SK-N-SH (cell line): ENCODE measurements at regions not wholly inside any gene's neighbourhood (a gene's known extent, or its start where the extent isn't known, plus 50 kb on each side); places are given as distances from the start of the nearest gene placed in this dataset.

Experiments
- CTCF ChIA-PET: fragments of 300-600, 350-600 bp; formaldehyde crosslinking; extraction: SDS; loops from one replicate; lab custom pipeline; 2021; lab: Yijun Ruan, JAX
- POLR2A ChIA-PET: fragments of 350-600 bp; sonication (Branson Sonifier 250); formaldehyde crosslinking; extraction: SDS; loops from one replicate; lab custom pipeline; 2020; ENCODE audit warnings: antibody characterized with exemption, inconsistent platforms; lab: Yijun Ruan, JAX
- DNase-seq: peaks from one replicate; pipeline ENCODE4 v3.0.0; 2012
- H2AFZ ChIP-seq: fragments of 200-600 bp; sonication (generic); 2 replicates; pipeline ENCODE4 v1.8.1; 2016; ENCODE audit warnings: antibody characterized with exemption, mild to moderate bottlenecking, low read depth
- H3F3A ChIP-seq: fragments of 200-600 bp; sonication (generic); replicated peaks from 2 replicates; pipeline ENCODE3; 2016; ENCODE audit warnings: antibody characterized with exemption, mild to moderate bottlenecking; ENCODE audit not compliant: insufficient read depth
- H3K27ac ChIP-seq, 2 experiments: fragments of 200-500 bp in 1 of 2; fragments of 200-600 bp in 1 of 2; sonication (Bioruptor generic) in 1 of 2; sonication (generic), shearing (Covaris generic) in 1 of 2; 2 replicates each; pipeline versions ENCODE4 v1.5.1 to v1.6.1; 2014 to 2016; ENCODE audit warnings: low read depth in 2 of 2, inconsistent platforms in 1 of 2, low read length in 1 of 2, mild to moderate bottlenecking in 1 of 2, mixed read lengths in 1 of 2
- H3K27me3 ChIP-seq: fragments of 200-600 bp; sonication (generic), shearing (Covaris generic); 2 replicates; pipeline ENCODE4 v1.6.1; 2016; ENCODE audit warnings: mixed run types; ENCODE audit not compliant: insufficient read depth
- H3K36me3 ChIP-seq, 2 experiments: fragments of 200-500 bp in 1 of 2; fragments of 200-600 bp in 1 of 2; sonication (Bioruptor generic) in 1 of 2; sonication (generic) in 1 of 2; replicated peaks in 1 of 2; 2 replicates each; pipeline versions ENCODE3 to v1.5.1; 2014 to 2016; ENCODE audit warnings: low read length in 1 of 2, mild to moderate bottlenecking in 1 of 2; ENCODE audit not compliant: insufficient read depth in 2 of 2, control insufficient read depth in 1 of 2
- H3K4me1 ChIP-seq, 2 experiments: fragments of 200-500 bp in 1 of 2; fragments of 200-600 bp in 1 of 2; sonication (Bioruptor generic) in 1 of 2; sonication (generic), shearing (Covaris generic) in 1 of 2; 2 replicates each; pipeline versions ENCODE4 v1.5.1 to v1.6.1; 2014 to 2016; ENCODE audit warnings: low read depth in 1 of 2, low read length in 1 of 2, mixed run types in 1 of 2; ENCODE audit not compliant: insufficient read depth in 2 of 2, control insufficient read depth in 1 of 2
- H3K4me2 ChIP-seq: fragments of 200-600 bp; sonication (generic), shearing (Covaris generic); 2 replicates; pipeline ENCODE4 v1.6.1; 2017; ENCODE audit warnings: mixed run types
- H3K4me3 ChIP-seq, 2 experiments: fragments of 200-500 bp in 1 of 2; fragments of 200-600 bp in 1 of 2; sonication (Bioruptor generic) in 1 of 2; sonication (generic), shearing (Covaris generic) in 1 of 2; 2 replicates each; pipeline versions ENCODE4 v1.5.1 to v1.8.1; 2014 to 2016; ENCODE audit warnings: low read depth in 2 of 2, inconsistent platforms in 1 of 2, low read length in 1 of 2, mild to moderate bottlenecking in 1 of 2, mixed read lengths in 1 of 2, moderate library complexity in 1 of 2
- H3K79me2 ChIP-seq: fragments of 200-600 bp; sonication (generic); 2 replicates; pipeline ENCODE4 v1.8.1; 2017; ENCODE audit warnings: mild to moderate bottlenecking; ENCODE audit not compliant: insufficient read depth
- H3K9ac ChIP-seq: fragments of 200-600 bp; sonication (generic); 2 replicates; pipeline ENCODE4 v1.6.1; 2017; ENCODE audit warnings: mixed run types
- H3K9me2 ChIP-seq: fragments of 200-600 bp; sonication (generic); 2 replicates; pipeline ENCODE4 v1.6.1; 2017; ENCODE audit warnings: mixed run types
- H3K9me3 ChIP-seq: fragments of 200-600 bp; sonication (generic); 2 replicates; pipeline ENCODE4 v1.6.1; 2017; ENCODE audit warnings: mixed run types, mild to moderate bottlenecking, moderate library complexity
- H4K20me1 ChIP-seq: fragments of 200-600 bp; sonication (generic); 2 replicates; pipeline ENCODE4 v1.6.1; 2017; ENCODE audit warnings: mild to moderate bottlenecking, mixed run types; ENCODE audit not compliant: insufficient read depth
- CHD2 ChIP-seq: fragments of 150-350 bp; IDR thresholded peaks from 2 replicates; pipeline ENCODE4 v1.6.1; 2018; ENCODE audit warnings: low read length; ENCODE audit not compliant: partially characterized antibody
- CTCF ChIP-seq: fragments of 200-600 bp; sonication (generic); IDR thresholded peaks from 2 replicates; pipeline ENCODE4 v1.6.1; 2017; ENCODE audit warnings: antibody characterized with exemption, mild to moderate bottlenecking, moderate library complexity
- EZH2phosphoT487 ChIP-seq: fragments of 200-600 bp; sonication (generic); IDR thresholded peaks from 2 replicates; pipeline ENCODE4 v1.6.1; 2017; ENCODE audit warnings: low read depth, mixed run types, mild to moderate bottlenecking, antibody characterized with exemption, moderate library complexity, borderline replicate concordance
- FOSL2 ChIP-seq: IDR thresholded peaks from 2 replicates; pipeline ENCODE4 v1.4.0; 2012; ENCODE audit warnings: low read depth, mild to moderate bottlenecking, moderate library complexity, borderline replicate concordance
- FOXJ3 ChIP-seq: sonication (generic); formaldehyde crosslinking; IDR thresholded peaks from 2 replicates; pipeline ENCODE4 v1.5.1; 2020; ENCODE audit warnings: mild to moderate bottlenecking, missing genetic modification reagents
- GABPA ChIP-seq: IDR thresholded peaks from 2 replicates; pipeline ENCODE4 v1.4.0; 2012; ENCODE audit warnings: low read depth, mild to moderate bottlenecking
- GATA2 ChIP-seq: sonication (generic); formaldehyde crosslinking; IDR thresholded peaks from 2 replicates; pipeline ENCODE4 v1.5.0; 2020; ENCODE audit warnings: mild to moderate bottlenecking, missing genetic modification reagents
- IRF3 ChIP-seq: fragments of 150-350 bp; IDR thresholded peaks from 2 replicates; pipeline ENCODE4 v1.6.1; 2016; ENCODE audit warnings: mild to moderate bottlenecking, low read depth, low read length
- MEF2A ChIP-seq: IDR thresholded peaks from 2 replicates; pipeline ENCODE4 v1.4.0; 2012; ENCODE audit warnings: low read depth, borderline replicate concordance
- RCOR1 ChIP-seq: fragments of 150-350 bp; IDR thresholded peaks from 2 replicates; pipeline ENCODE4 v1.6.1; 2017; ENCODE audit warnings: antibody characterized with exemption, low read length
- REST ChIP-seq: IDR thresholded peaks from 2 replicates; pipeline ENCODE4 v1.6.1; 2012; ENCODE audit warnings: mild to moderate bottlenecking, low read depth, low read length, moderate library complexity
- RFX5 ChIP-seq: IDR thresholded peaks from 2 replicates; pipeline ENCODE4 v1.6.1; 2012; ENCODE audit warnings: mild to moderate bottlenecking, improper control_type of control experiment, low read length
- RXRA ChIP-seq: IDR thresholded peaks from 2 replicates; pipeline ENCODE4 v1.4.0; 2012; ENCODE audit warnings: low read depth, mild to moderate bottlenecking, borderline replicate concordance
- TAF1 ChIP-seq: IDR thresholded peaks from 2 replicates; pipeline ENCODE4 v1.6.1; 2012; ENCODE audit warnings: low read depth, mild to moderate bottlenecking, low read length, moderate library complexity, borderline replicate concordance
- USF2 ChIP-seq: fragments of 150-350 bp; IDR thresholded peaks from 2 replicates; pipeline ENCODE4 v1.6.1; 2017; ENCODE audit warnings: antibody characterized with exemption, low read length, low read depth, borderline replicate concordance
- WGBS: methylation state at CpG from one replicate; pipeline ENCODE4 v1.1.6; 2017; ENCODE audit warnings: low lambda C conversion rate; 5-methylcytosine and 5-hydroxymethylcytosine counted together

- Histone ChIP-seq H3F3A (no peaks in the 10 kb centered on the region), H3K4me1 (no peaks in the 10 kb centered on the region), H3K27ac (no peak overlapping the region), H3K9me3 (0 out of 2 replicates have a peak, but pooled peaks cover 6% of the 10 kb centered on the region), H3K4me2 (no peak overlapping the region), H3K9ac (no peak overlapping the region), H2AFZ (0 out of 2 replicates have a peak overlapping the region, but pooled peaks have one; percentile 6), H3K79me2 (no peaks in the 10 kb centered on the region), H3K27me3 (no peaks in the 10 kb centered on the region), H3K4me3 (no peak overlapping the region), H3K9me2 (no peaks in the 10 kb centered on the region), H3K36me3 (no peaks in the 10 kb centered on the region), H4K20me1 (no peaks in the 10 kb centered on the region)
- POLR2A ChIA-PET = no interaction called here
- TF ChIP-seq RFX5 (no peak), IRF3 (no peak), FOXJ3 (CRISPR knock-in tag) (no peak), GABPA (no peak)
- no peak for DNase-seq
- WGBS = 37% methylated on average over 3 of the region's 3 CpGs
- CTCF ChIA-PET = no interaction called here
Measured at GRCh38 chr6:141364694-141365093, 768.0 kb upstream of the GJE1 start.

GRCh38 chr6:141364232-141364631, 768.5 kb upstream of the GJE1 start:
- no peak for DNase-seq
- Histone ChIP-seq H3K4me1 (no peaks in the 10 kb centered on the region), H3K9me3 (0 out of 2 replicates have a peak, but pooled peaks cover 3% of the 10 kb centered on the region), H3K4me3 (no peak overlapping the region), H3K9me2 (no peaks in the 10 kb centered on the region), H3K4me2 (no peak overlapping the region), H3F3A (no peaks in the 10 kb centered on the region), H3K79me2 (no peaks in the 10 kb centered on the region), H4K20me1 (no peaks in the 10 kb centered on the region), H2AFZ (0 out of 2 replicates have a peak overlapping the region, but pooled peaks have one; percentile 6), H3K36me3 (no peaks in the 10 kb centered on the region), H3K9ac (no peak overlapping the region), H3K27me3 (no peaks in the 10 kb centered on the region), H3K27ac (no peak overlapping the region)
- TF ChIP-seq TAF1 (no peak), GATA2 (CRISPR knock-in tag) (no peak), USF2 (no peak), RXRA (no peak), FOXJ3 (CRISPR knock-in tag) (no peak), EZH2phosphoT487 (no peak), FOSL2 (no peak), CTCF (no peak), RCOR1 (no peak), REST (no peak), CHD2 (no peak), MEF2A (no peak)
- POLR2A ChIA-PET = no interaction called here
- 49% methylated on average over 2 of the region's 2 CpGs for WGBS
- CTCF ChIA-PET = no interaction called here
